H9 (cell line): ENCODE measurements at regions not wholly inside any gene's neighbourhood (a gene's known extent, or its start where the extent isn't known, plus 50 kb on each side); places are given as distances from the start of the nearest gene placed in this dataset.

ENCODE experiments used
- DNase-seq: peaks from one replicate; pipeline ENCODE4 v3.0.0-alpha.2; 2017
- H2AFZ ChIP-seq: one replicate; pipeline ENCODE4 v1.6.1; 2013; ENCODE audit warnings: mild to moderate bottlenecking, low read length, control low read depth, moderate library complexity
- H2AK5ac ChIP-seq: 2 replicates; pipeline ENCODE4 v1.6.1; 2013; ENCODE audit warnings: low read length, control low read depth, mixed read lengths; ENCODE audit not compliant: insufficient read length
- H2BK120ac ChIP-seq: one replicate; pipeline ENCODE4 v1.6.1; 2013; ENCODE audit warnings: low read depth, mild to moderate bottlenecking, low read length, control low read depth, inconsistent platforms; ENCODE audit not compliant: poor library complexity, severe bottlenecking
- H2BK12ac ChIP-seq: 2 replicates; pipeline ENCODE4 v1.6.1; 2013; ENCODE audit warnings: low read length, control low read depth, mixed read lengths, low read depth; ENCODE audit not compliant: insufficient read length
- H2BK15ac ChIP-seq: 2 replicates; pipeline ENCODE4 v1.6.1; 2013; ENCODE audit warnings: low read depth, low read length, control low read depth
- H2BK20ac ChIP-seq: one replicate; pipeline ENCODE4 v1.6.1; 2013; ENCODE audit warnings: low read depth, mild to moderate bottlenecking, low read length, control low read depth, inconsistent platforms; ENCODE audit not compliant: poor library complexity, severe bottlenecking
- H2BK5ac ChIP-seq: 2 replicates; pipeline ENCODE4 v1.6.1; 2013; ENCODE audit warnings: low read length, control low read depth, mixed read lengths; ENCODE audit not compliant: insufficient read length
- H3K14ac ChIP-seq: 2 replicates; pipeline ENCODE4 v1.6.1; 2013; ENCODE audit warnings: low read length, control low read depth; ENCODE audit not compliant: insufficient read depth
- H3K18ac ChIP-seq: 2 replicates; pipeline ENCODE4 v1.6.1; 2013; ENCODE audit warnings: low read depth, mild to moderate bottlenecking, mixed read lengths, low read length, control low read depth; ENCODE audit not compliant: insufficient read length
- H3K23ac ChIP-seq: 2 replicates; pipeline ENCODE4 v1.6.1; 2013; ENCODE audit warnings: low read length, control low read depth, mixed read lengths, low read depth; ENCODE audit not compliant: insufficient read length
- H3K23me2 ChIP-seq: 2 replicates; pipeline ENCODE4 v1.6.1; 2013; ENCODE audit warnings: low read depth, mild to moderate bottlenecking, mixed read lengths, low read length, control low read depth; ENCODE audit not compliant: insufficient read length, poor library complexity, severe bottlenecking
- H3K27ac ChIP-seq: 2 replicates; pipeline ENCODE4 v1.5.1; 2013; ENCODE audit warnings: low read length, control low read depth, mixed read lengths, low read depth; ENCODE audit not compliant: insufficient read length
- H3K27me3 ChIP-seq: 2 replicates; pipeline ENCODE4 v1.6.1; 2013; ENCODE audit warnings: low read length, control low read depth, inconsistent platforms; ENCODE audit not compliant: insufficient read depth
- H3K4ac ChIP-seq: 2 replicates; pipeline ENCODE4 v1.6.1; 2013; ENCODE audit warnings: low read depth, mild to moderate bottlenecking, control low read depth, inconsistent platforms, low read length, moderate library complexity
- H3K4me1 ChIP-seq: 2 replicates; pipeline ENCODE4 v1.6.1; 2013; ENCODE audit warnings: low read length, control low read depth, inconsistent platforms; ENCODE audit not compliant: insufficient read depth
- H3K4me2 ChIP-seq: 2 replicates; pipeline ENCODE4 v1.6.1; 2013; ENCODE audit warnings: low read length, control low read depth, mixed read lengths; ENCODE audit not compliant: insufficient read length, insufficient read depth
- H3K56ac ChIP-seq: 2 replicates; pipeline ENCODE4 v1.6.1; 2013; ENCODE audit warnings: low read depth, mild to moderate bottlenecking, mixed read lengths, low read length, control low read depth; ENCODE audit not compliant: insufficient read length
- H3K79me1 ChIP-seq: 2 replicates; pipeline ENCODE4 v1.6.1; 2013; ENCODE audit warnings: low read depth, mild to moderate bottlenecking, moderate library complexity, low read length, control low read depth, inconsistent platforms; ENCODE audit not compliant: insufficient read depth, poor library complexity, severe bottlenecking
- H3K79me2 ChIP-seq: 2 replicates; pipeline ENCODE4 v1.6.1; 2013; ENCODE audit warnings: low read length, control low read depth, inconsistent platforms; ENCODE audit not compliant: insufficient read depth
- H3K9ac ChIP-seq: 2 replicates; pipeline ENCODE4 v1.6.1; 2013; ENCODE audit warnings: low read length, control low read depth, mixed read lengths; ENCODE audit not compliant: insufficient read length; ENCODE audit errors: extremely low read depth
- H3K9me3 ChIP-seq: one replicate; pipeline ENCODE4 v1.6.1; 2013; ENCODE audit warnings: low read depth, low read length, inconsistent platforms; ENCODE audit not compliant: control insufficient read depth
- H3T11ph ChIP-seq: one replicate; pipeline ENCODE4 v1.6.1; 2013; ENCODE audit warnings: mild to moderate bottlenecking, low read length, control low read depth, inconsistent platforms
- H4K20me1 ChIP-seq: one replicate; pipeline ENCODE4 v1.6.1; 2013; ENCODE audit not compliant: control insufficient read depth, insufficient read length, insufficient read depth
- H4K5ac ChIP-seq: 2 replicates; pipeline ENCODE4 v1.6.1; 2013; ENCODE audit warnings: low read depth, mild to moderate bottlenecking, mixed read lengths, low read length, control low read depth; ENCODE audit not compliant: insufficient read length
- H4K8ac ChIP-seq: replicated peaks from 2 replicates; pipeline ENCODE4 v1.6.1; 2013; ENCODE audit warnings: low read length, control low read depth, mixed read lengths, low read depth; ENCODE audit not compliant: insufficient read length
- H4K91ac ChIP-seq: 2 replicates; pipeline ENCODE4 v1.6.1; 2013; ENCODE audit warnings: low read depth, mild to moderate bottlenecking, moderate library complexity, mixed read lengths, low read length, control low read depth; ENCODE audit not compliant: insufficient read length
- H3K27ac Mint-ChIP-seq, 3 experiments: 2 replicates in 2 of 3; 3 replicates in 1 of 3; pipeline ENCODE4 v1.8.0; 2020 to 2021; ENCODE audit warnings: mixed read lengths in 3 of 3, mild to moderate bottlenecking in 1 of 3, moderate library complexity in 1 of 3
- H3K27me3 Mint-ChIP-seq: 2 replicates; pipeline ENCODE4 v1.8.0; 2021; ENCODE audit warnings: low read depth, mild to moderate bottlenecking, moderate library complexity, mixed read lengths
- H3K36me3 Mint-ChIP-seq, 3 experiments: 2 replicates in 2 of 3; 3 replicates in 1 of 3; pipeline ENCODE4 v1.8.0; 2020 to 2021; ENCODE audit warnings: low read depth in 3 of 3, mixed read lengths in 3 of 3; ENCODE audit not compliant: insufficient read depth in 1 of 3
- H3K4me1 Mint-ChIP-seq, 2 experiments: 2 replicates each; pipeline ENCODE4 v1.8.0; 2020; ENCODE audit warnings: mixed read lengths in 2 of 2
- H3K4me3 Mint-ChIP-seq, 2 experiments: 2 replicates in 1 of 2; 3 replicates in 1 of 2; pipeline ENCODE4 v1.8.0; 2020 to 2021; ENCODE audit warnings: mild to moderate bottlenecking in 2 of 2, mixed read lengths in 2 of 2, moderate library complexity in 1 of 2
- H3K9me3 Mint-ChIP-seq, 2 experiments: 2 replicates in 1 of 2; 3 replicates in 1 of 2; pipeline ENCODE4 v1.8.0; 2020; ENCODE audit warnings: mild to moderate bottlenecking in 2 of 2, mixed read lengths in 2 of 2, moderate library complexity in 1 of 2
- WGBS: extraction: QIAGEN DNeasy Blood & Tissue Kit; methylation state at CpG from one replicate; pipeline ENCODE4 v1.1.7; 2013; ENCODE audit warnings: missing lambda C conversion rate, low lambda C conversion rate, mixed read lengths; ENCODE audit not compliant: insufficient read length; ENCODE audit errors: extremely low coverage; 5-methylcytosine and 5-hydroxymethylcytosine counted together
- TF ChIP-seq, protein P1 (sequence below): fragments of 200-600 bp; sonication (generic); conservative IDR thresholded peaks from 3 replicates; pipeline ENCODE4 v1.8.0; 2021; ENCODE audit warnings: antibody characterized with exemption, mild to moderate bottlenecking

DNA sequence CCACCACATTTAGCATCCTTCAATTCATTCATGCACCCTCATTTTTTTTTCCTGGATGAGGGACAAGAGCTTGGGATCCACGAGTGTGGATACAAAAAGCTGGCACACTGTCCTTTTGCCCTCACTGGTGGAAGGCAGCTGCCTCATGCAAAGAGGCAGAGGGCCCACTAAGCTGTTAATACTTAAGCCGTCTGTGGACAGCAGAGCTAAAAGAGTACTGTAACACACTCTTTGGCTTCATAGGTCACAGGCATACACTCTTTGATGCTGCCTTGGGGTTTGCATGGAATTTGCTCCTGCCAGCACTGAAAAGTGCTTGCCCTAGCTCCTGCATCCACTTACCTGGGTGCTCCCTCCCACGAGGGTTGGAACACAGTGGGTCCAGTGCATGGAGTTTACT lies 978.4 kb upstream of the SPRY2 start:
- Mint-ChIP-seq H3K4me1 (no peaks in the 10 kb centered on the region), H3K9me3 (peaks cover 0 to 2% of the 10 kb centered on the region in 2 experiments; a peak in 1 of 5 replicates), H3K27ac (no peak overlapping the region), H3K27me3 (no peaks in the 10 kb centered on the region), H3K36me3 (no peaks in the 10 kb centered on the region), H3K4me3 (no peak overlapping the region)
- no peaks in the 10 kb centered on the region for H3K79me1 ChIP-seq
- no peaks in the 10 kb centered on the region for H3K9me3 ChIP-seq
- no peaks in the 10 kb centered on the region for H3K23me2 ChIP-seq
- no CpG with 5 or more reads among the region's 3 CpGs for WGBS
- no peak overlapping the region for H2BK5ac ChIP-seq
- no peak overlapping the region for H2BK120ac ChIP-seq
- H3K56ac ChIP-seq: no peak overlapping the region
- no peak overlapping the region for H3K14ac ChIP-seq
- H3K27ac ChIP-seq: no peak overlapping the region
- H3K9ac ChIP-seq: no peak overlapping the region
- H2AK5ac ChIP-seq: no peak overlapping the region
- H3K4me2 ChIP-seq: no peak overlapping the region
- H2BK20ac ChIP-seq: no peak overlapping the region
- no peak overlapping the region for H3K18ac ChIP-seq
- H4K8ac ChIP-seq: no peak overlapping the region
- H3K23ac ChIP-seq: no peak overlapping the region
- H3K4ac ChIP-seq: no peak overlapping the region
- no peak overlapping the region for H2BK15ac ChIP-seq
- H4K5ac ChIP-seq: no peak overlapping the region
- no peaks in the 10 kb centered on the region for H3K27me3 ChIP-seq
- H3K4me1 ChIP-seq: no peaks in the 10 kb centered on the region
- no peaks in the 10 kb centered on the region for H4K20me1 ChIP-seq
- no peaks in the 10 kb centered on the region for H3K79me2 ChIP-seq
- H3T11ph ChIP-seq: no peak overlapping the region
- H2AFZ ChIP-seq: no peak overlapping the region
- DNase-seq: no peak
- TF ChIP-seq, protein P1, sequence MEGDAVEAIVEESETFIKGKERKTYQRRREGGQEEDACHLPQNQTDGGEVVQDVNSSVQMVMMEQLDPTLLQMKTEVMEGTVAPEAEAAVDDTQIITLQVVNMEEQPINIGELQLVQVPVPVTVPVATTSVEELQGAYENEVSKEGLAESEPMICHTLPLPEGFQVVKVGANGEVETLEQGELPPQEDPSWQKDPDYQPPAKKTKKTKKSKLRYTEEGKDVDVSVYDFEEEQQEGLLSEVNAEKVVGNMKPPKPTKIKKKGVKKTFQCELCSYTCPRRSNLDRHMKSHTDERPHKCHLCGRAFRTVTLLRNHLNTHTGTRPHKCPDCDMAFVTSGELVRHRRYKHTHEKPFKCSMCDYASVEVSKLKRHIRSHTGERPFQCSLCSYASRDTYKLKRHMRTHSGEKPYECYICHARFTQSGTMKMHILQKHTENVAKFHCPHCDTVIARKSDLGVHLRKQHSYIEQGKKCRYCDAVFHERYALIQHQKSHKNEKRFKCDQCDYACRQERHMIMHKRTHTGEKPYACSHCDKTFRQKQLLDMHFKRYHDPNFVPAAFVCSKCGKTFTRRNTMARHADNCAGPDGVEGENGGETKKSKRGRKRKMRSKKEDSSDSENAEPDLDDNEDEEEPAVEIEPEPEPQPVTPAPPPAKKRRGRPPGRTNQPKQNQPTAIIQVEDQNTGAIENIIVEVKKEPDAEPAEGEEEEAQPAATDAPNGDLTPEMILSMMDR: no peak
- no peak overlapping the region for H2BK12ac ChIP-seq
- H4K91ac ChIP-seq: no peak overlapping the region
